ENCODE measurements at regions not wholly inside any gene's neighbourhood (a gene's known extent, or its start where the extent isn't known, plus 50 kb on each side); places are given as distances from the start of the nearest gene placed in this dataset.

- TF ChIP-seq CTCF (IDR thresholded peaks at IDR 0.05; ENCODE audit: insufficient read depth, low read length) (no peak), POLR2AphosphoS5 (IDR thresholded peaks at IDR 0.05; ENCODE audit: low read depth) (no peak), GABPA (IDR thresholded peaks at IDR 0.05; ENCODE audit: low read depth) (no peak)
These were observed 1427.0 kb upstream of the MIR17HG start for GRCh38 chr13:89920461-89920860.
